HCT116 (cell line): ENCODE measurements at regions not wholly inside any gene's neighbourhood (a gene's known extent, or its start where the extent isn't known, plus 50 kb on each side); places are given as distances from the start of the nearest gene placed in this dataset.

Experiments used
- ATAC-seq: fragments of 200-7000 bp; cut with Tn5 transposase; 2 replicates; pipeline ENCODE4 v1.9.1; 2020; ENCODE audit warnings: mild to moderate bottlenecking, moderate library complexity
- BruUV-seq: library from RNA; stranded (reverse); fragments of 400-500 nt; replicated peaks from 2 replicates; lab custom pipeline; 2021; lab: Mats Ljungman, UMichigan
- CTCF ChIA-PET: fragments of 300-600 bp; sonication (Branson Sonifier 250); formaldehyde crosslinking; loops from one replicate; lab custom pipeline; 2021; ENCODE audit warnings: antibody characterized with exemption; lab: Charles Lee
- POLR2A ChIA-PET: fragments of 300-600, 350-600 bp; sonication (Branson Sonifier 250); formaldehyde crosslinking; loops from one replicate; lab custom pipeline; 2021; ENCODE audit warnings: antibody characterized with exemption; lab: Charles Lee
- RAD21 ChIA-PET, 2 experiments: fragments of 300-600 bp; sonication (Branson Sonifier 250); formaldehyde crosslinking; loops; one replicate each; lab custom pipeline; 2023; ENCODE audit warnings: low total read pairs in 2 of 2; ENCODE audit not compliant: uncharacterized antibody in 2 of 2, unreplicated experiment in 2 of 2, low non-redundant PET in 1 of 2; lab: Charles Lee
- DNase-seq: peaks from one replicate; pipeline ENCODE4 v3.0.0-alpha.2; 2010; ENCODE audit warnings: low read depth, low spot score
- H2AFZ ChIP-seq: fragments of 200-600 bp; shearing (Covaris generic), sonication (generic); 2 replicates; pipeline ENCODE4 v1.6.1; 2017; ENCODE audit warnings: low read depth, mixed run types, mixed read lengths, antibody characterized with exemption, low read length; ENCODE audit not compliant: poor library complexity, severe bottlenecking
- H3K27ac ChIP-seq: 2 replicates; pipeline ENCODE4 v1.5.1; 2012; ENCODE audit warnings: low read depth, low read length
- H3K27me3 ChIP-seq: fragments of 200-600 bp; sonication (generic); 2 replicates; pipeline ENCODE4 v1.6.1; 2016; ENCODE audit warnings: mixed run types, low read length, mixed read lengths; ENCODE audit not compliant: insufficient read depth
- H3K36me3 ChIP-seq, 2 experiments: fragments of 200-500 bp in 1 of 2; fragments of 200-600 bp in 1 of 2; sonication (Bioruptor generic) in 1 of 2; sonication (generic) in 1 of 2; 2 replicates each; pipeline versions ENCODE4 v1.5.1 to v1.6.1; 2014 to 2016; ENCODE audit warnings: low read length in 2 of 2, inconsistent platforms in 1 of 2, mixed read lengths in 1 of 2, mixed run types in 1 of 2; ENCODE audit not compliant: insufficient read depth in 2 of 2, control insufficient read depth in 1 of 2
- H3K4me1 ChIP-seq, 2 experiments: fragments of 200-600 bp in 1 of 2; sonication (generic) in 1 of 2; 2 replicates each; pipeline versions ENCODE4 v1.5.1 to v1.6.1; 2012 to 2017; ENCODE audit warnings: low read length in 2 of 2, inconsistent platforms in 1 of 2, mild to moderate bottlenecking in 1 of 2, mixed read lengths in 1 of 2, mixed run types in 1 of 2, moderate library complexity in 1 of 2; ENCODE audit not compliant: insufficient read depth in 2 of 2, control insufficient read depth in 1 of 2
- H3K4me2 ChIP-seq: fragments of 200-600 bp; sonication (generic); 2 replicates; pipeline ENCODE4 v1.6.1; 2017; ENCODE audit warnings: mixed run types, low read length, mixed read lengths
- H3K4me3 ChIP-seq, 2 experiments: fragments of 200-600 bp in 1 of 2; sonication (generic) in 1 of 2; replicated peaks in 1 of 2; 2 replicates each; pipeline ENCODE4 v1.5.1; 2011 to 2016; ENCODE audit warnings: low read length in 2 of 2, control low read depth in 1 of 2, low read depth in 1 of 2, mild to moderate bottlenecking in 1 of 2, mixed read lengths in 1 of 2, mixed run types in 1 of 2
- H3K79me2 ChIP-seq: fragments of 200-600 bp; sonication (generic); 2 replicates; pipeline ENCODE4 v1.6.1; 2017; ENCODE audit warnings: mild to moderate bottlenecking, mixed run types, low read length, moderate library complexity, mixed read lengths; ENCODE audit not compliant: insufficient read depth
- H3K9ac ChIP-seq: fragments of 200-600 bp; sonication (generic); 2 replicates; pipeline ENCODE4 v1.6.1; 2016; ENCODE audit warnings: low read length, mixed read lengths
- H3K9me2 ChIP-seq: fragments of 200-600 bp; sonication (generic), shearing (Covaris generic); 2 replicates; pipeline ENCODE4 v1.6.1; 2017; ENCODE audit warnings: mixed run types, mild to moderate bottlenecking, moderate library complexity; ENCODE audit not compliant: insufficient read depth
- H3K9me3 ChIP-seq, 2 experiments: fragments of 200-500 bp in 1 of 2; fragments of 200-600 bp in 1 of 2; sonication (Bioruptor generic) in 1 of 2; sonication (generic) in 1 of 2; 2 replicates each; pipeline ENCODE4 v1.6.1; 2014 to 2017; ENCODE audit warnings: low read length in 2 of 2, mixed read lengths in 2 of 2, inconsistent platforms in 1 of 2, low read depth in 1 of 2, mild to moderate bottlenecking in 1 of 2, mixed run types in 1 of 2, moderate library complexity in 1 of 2; ENCODE audit not compliant: control insufficient read depth in 1 of 2, insufficient read depth in 1 of 2
- H4K20me1 ChIP-seq: fragments of 200-600 bp; sonication (generic), shearing (Covaris generic); 2 replicates; pipeline ENCODE4 v1.6.1; 2017; ENCODE audit warnings: mixed run types, mild to moderate bottlenecking, moderate library complexity; ENCODE audit not compliant: insufficient read depth
- ATF3 ChIP-seq: IDR thresholded peaks from 2 replicates; pipeline ENCODE4 v1.6.1; 2012
- CEBPB ChIP-seq: IDR thresholded peaks from 2 replicates; pipeline ENCODE4 v1.6.1; 2012; ENCODE audit warnings: low read depth
- CTCF ChIP-seq, 3 experiments: fragments of 200-600 bp in 1 of 3; sonication (generic) in 1 of 3; IDR thresholded peaks in 2 of 3; conservative IDR thresholded peaks in 1 of 3; 2 replicates each; pipeline ENCODE4 v1.5.1; 2012 to 2017; ENCODE audit warnings: low read depth in 2 of 3, low read length in 2 of 3, antibody characterized with exemption in 1 of 3, borderline replicate concordance in 1 of 3, control low read depth in 1 of 3, mild to moderate bottlenecking in 1 of 3, mixed read lengths in 1 of 3, mixed run types in 1 of 3, moderate library complexity in 1 of 3; ENCODE audit not compliant: insufficient read depth in 1 of 3
- EGR1 ChIP-seq: IDR thresholded peaks from 2 replicates; pipeline ENCODE4 v1.6.1; 2012; ENCODE audit warnings: low read depth
- EZH2 ChIP-seq: fragments of 200-600 bp; sonication (generic); IDR thresholded peaks from 2 replicates; pipeline ENCODE4 v1.6.1; 2017; ENCODE audit warnings: antibody characterized with exemption, mixed run types
- EZH2phosphoT487 ChIP-seq: fragments of 200-600 bp; IDR thresholded peaks from 2 replicates; pipeline ENCODE4 v1.6.1; 2018; ENCODE audit warnings: antibody characterized with exemption, borderline replicate concordance
- JUND ChIP-seq: IDR thresholded peaks from 2 replicates; pipeline ENCODE4 v1.6.1; 2012
- RAD21 ChIP-seq: IDR thresholded peaks from 2 replicates; pipeline ENCODE4 v1.6.1; 2012; ENCODE audit warnings: low read depth, mild to moderate bottlenecking
- REST ChIP-seq: IDR thresholded peaks from 2 replicates; pipeline ENCODE4 v1.6.1; 2012; ENCODE audit warnings: low read depth
- SP1 ChIP-seq: IDR thresholded peaks from 2 replicates; pipeline ENCODE4 v1.6.1; 2012; ENCODE audit warnings: low read depth
- TCF7L2 ChIP-seq: IDR thresholded peaks from 2 replicates; pipeline ENCODE4 v1.7.0; 2011; ENCODE audit warnings: borderline replicate concordance, inconsistent platforms; ENCODE audit not compliant: insufficient read depth, insufficient read length; ENCODE audit errors: extremely low read depth
- YY1 ChIP-seq: IDR thresholded peaks from 2 replicates; pipeline ENCODE4 v1.6.1; 2011; ENCODE audit warnings: low read length, low read depth, moderate library complexity, mild to moderate bottlenecking; ENCODE audit not compliant: insufficient replicate concordance; ENCODE audit errors: extremely low read depth
- ZBTB33 ChIP-seq: IDR thresholded peaks from 2 replicates; pipeline ENCODE4 v1.6.1; 2011; ENCODE audit warnings: mild to moderate bottlenecking, low read length, moderate library complexity; ENCODE audit not compliant: insufficient replicate concordance; ENCODE audit errors: extremely low read depth
- ZNF274 ChIP-seq: fragments of 200-500 bp; sonication (Bioruptor generic); IDR thresholded peaks from 2 replicates; pipeline ENCODE4 v1.6.1; 2014; ENCODE audit warnings: mild to moderate bottlenecking, low read depth, low read length, inconsistent platforms
- intact Hi-C: fragments of 100-400 bp; cut with micrococcal nuclease; formaldehyde crosslinking; loops from 2 replicates; pipeline ENCODE4 v1.10.0; 2022
- TF ChIP-seq, protein P1 (sequence below): IDR thresholded peaks from 2 replicates; pipeline ENCODE4 v1.6.1; 2012

GRCh38 chr2:226605642-226606041 lies 194.0 kb downstream of the IRS1 start:
- ATAC-seq: no peak
- TF ChIP-seq ZNF274: no peak
- no peak for TF ChIP-seq TCF7L2
- no peak for TF ChIP-seq EGR1
- no peak for TF ChIP-seq SP1
- TF ChIP-seq YY1: no peak
- TF ChIP-seq JUND: no peak
- TF ChIP-seq EZH2phosphoT487: no peak
- no peak for TF ChIP-seq REST
- TF ChIP-seq, protein P1, sequence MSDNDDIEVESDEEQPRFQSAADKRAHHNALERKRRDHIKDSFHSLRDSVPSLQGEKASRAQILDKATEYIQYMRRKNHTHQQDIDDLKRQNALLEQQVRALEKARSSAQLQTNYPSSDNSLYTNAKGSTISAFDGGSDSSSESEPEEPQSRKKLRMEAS: no peak
- TF ChIP-seq CEBPB: no peak
- TF ChIP-seq ATF3: no peak
- no peak for TF ChIP-seq CTCF (IDR thresholded peaks at IDR 0.05 in 2 of 3, conservative IDR thresholded peaks at IDR 0.05 in 1 of 3; ENCODE audit: borderline replicate concordance in 1 of 3, insufficient read depth in 1 of 3, low read depth in 2 of 3, low read length in 2 of 3)
- TF ChIP-seq EZH2: no peak
- TF ChIP-seq ZBTB33: no peak
- TF ChIP-seq RAD21: no peak
- H2AFZ ChIP-seq: no peak overlapping the region
- H3K9me2 ChIP-seq: no peaks in the 10 kb centered on the region
- no TSS peak for BruUV-seq
- H3K9me3 ChIP-seq: no peaks in the 10 kb centered on the region
- H3K9ac ChIP-seq: no peak overlapping the region
- no peak overlapping the region for H3K4me2 ChIP-seq
- intact Hi-C loops: no loop called here
- peaks cover 2 to 37% of the 10 kb centered on the region in 2 experiments; a peak in 3 of 4 replicates for H3K36me3 ChIP-seq
- peaks cover 19 to 32% of the 10 kb centered on the region in 2 experiments for H3K4me1 ChIP-seq
- POLR2A ChIA-PET: no interaction called here
- RAD21 ChIA-PET: no interaction called here
- no peak overlapping the region for H3K27ac ChIP-seq
- no peaks in the 10 kb centered on the region for H3K27me3 ChIP-seq
- no peaks in the 10 kb centered on the region for H3K79me2 ChIP-seq
- no peak overlapping the region for H3K4me3 ChIP-seq
- CTCF ChIA-PET: no interaction called here
- no peaks in the 10 kb centered on the region for H4K20me1 ChIP-seq
- DNase-seq: no peak
